ENCODE measurements at regions not wholly inside any gene's neighbourhood (a gene's known extent, or its start where the extent isn't known, plus 50 kb on each side); places are given as distances from the start of the nearest gene placed in this dataset.

DNA sequence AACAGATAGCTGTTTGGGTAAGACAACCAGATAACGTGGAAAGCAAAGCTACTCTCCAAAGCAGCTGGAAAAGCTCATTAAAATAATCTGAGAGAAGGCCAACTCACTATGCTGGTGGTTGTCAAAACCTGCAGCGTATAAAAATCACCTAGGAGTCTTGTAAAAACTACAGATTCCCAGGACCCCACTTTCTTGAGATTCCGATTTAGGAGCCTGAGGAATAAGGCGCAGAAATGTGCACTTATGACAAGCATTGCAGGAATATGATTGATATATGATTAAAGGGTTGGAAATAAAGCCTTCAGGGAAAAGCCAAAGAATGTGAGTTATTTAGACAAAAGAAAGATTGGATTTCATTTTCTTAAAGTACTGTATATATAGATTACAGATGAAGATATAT is 285.0 kb upstream of the PTGER4 start:
- TF ChIP-seq EZH2 (IDR thresholded peaks at IDR 0.05; ENCODE audit: borderline replicate concordance, low read length), result no peak
- TF ChIP-seq, protein P1, sequence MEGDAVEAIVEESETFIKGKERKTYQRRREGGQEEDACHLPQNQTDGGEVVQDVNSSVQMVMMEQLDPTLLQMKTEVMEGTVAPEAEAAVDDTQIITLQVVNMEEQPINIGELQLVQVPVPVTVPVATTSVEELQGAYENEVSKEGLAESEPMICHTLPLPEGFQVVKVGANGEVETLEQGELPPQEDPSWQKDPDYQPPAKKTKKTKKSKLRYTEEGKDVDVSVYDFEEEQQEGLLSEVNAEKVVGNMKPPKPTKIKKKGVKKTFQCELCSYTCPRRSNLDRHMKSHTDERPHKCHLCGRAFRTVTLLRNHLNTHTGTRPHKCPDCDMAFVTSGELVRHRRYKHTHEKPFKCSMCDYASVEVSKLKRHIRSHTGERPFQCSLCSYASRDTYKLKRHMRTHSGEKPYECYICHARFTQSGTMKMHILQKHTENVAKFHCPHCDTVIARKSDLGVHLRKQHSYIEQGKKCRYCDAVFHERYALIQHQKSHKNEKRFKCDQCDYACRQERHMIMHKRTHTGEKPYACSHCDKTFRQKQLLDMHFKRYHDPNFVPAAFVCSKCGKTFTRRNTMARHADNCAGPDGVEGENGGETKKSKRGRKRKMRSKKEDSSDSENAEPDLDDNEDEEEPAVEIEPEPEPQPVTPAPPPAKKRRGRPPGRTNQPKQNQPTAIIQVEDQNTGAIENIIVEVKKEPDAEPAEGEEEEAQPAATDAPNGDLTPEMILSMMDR (IDR thresholded peaks at IDR 0.05; ENCODE audit: low read length), result no peak
